Skeletal muscle tissue (tissue), 3 donors: ENCODE measurements at regions not wholly inside any gene's neighbourhood (a gene's known extent, or its start where the extent isn't known, plus 50 kb on each side); places are given as distances from the start of the nearest gene placed in this dataset.

Source experiments
- H3K27ac ChIP-seq: one replicate; pipeline ENCODE4 v1.7.0; 2013; ENCODE audit warnings: mild to moderate bottlenecking, low read depth, low read length, inconsistent platforms
- H3K27me3 ChIP-seq, 3 donors: one replicate each; pipeline ENCODE4 v1.7.0; 2013; ENCODE audit warnings: low read length in 3 of 3; ENCODE audit not compliant: control insufficient read depth in 3 of 3, insufficient read depth in 3 of 3
- H3K36me3 ChIP-seq, 3 donors: one replicate each; pipeline ENCODE4 v1.7.0; 2013; ENCODE audit warnings: low read length in 3 of 3; ENCODE audit not compliant: control insufficient read depth in 3 of 3, insufficient read depth in 3 of 3
- H3K4me1 ChIP-seq, 3 donors: one replicate each; pipeline ENCODE4 v1.7.0; 2013; ENCODE audit warnings: low read length in 3 of 3, mild to moderate bottlenecking in 3 of 3; ENCODE audit not compliant: control insufficient read depth in 3 of 3, insufficient read depth in 3 of 3
- H3K4me3 ChIP-seq, 3 donors: one replicate each; pipeline ENCODE4 v1.7.0; 2013; ENCODE audit warnings: low read length in 3 of 3
- H3K9ac ChIP-seq, 3 donors: one replicate each; pipeline ENCODE4 v1.7.0; 2013; ENCODE audit warnings: low read length in 3 of 3, mild to moderate bottlenecking in 3 of 3, moderate library complexity in 2 of 3, low read depth in 1 of 3
- H3K9me3 ChIP-seq, 3 donors: one replicate each; pipeline ENCODE4 v1.7.0; 2013; ENCODE audit warnings: low read length in 3 of 3; ENCODE audit not compliant: control insufficient read depth in 3 of 3
- donor health status: Osteomylitis.

DNA sequence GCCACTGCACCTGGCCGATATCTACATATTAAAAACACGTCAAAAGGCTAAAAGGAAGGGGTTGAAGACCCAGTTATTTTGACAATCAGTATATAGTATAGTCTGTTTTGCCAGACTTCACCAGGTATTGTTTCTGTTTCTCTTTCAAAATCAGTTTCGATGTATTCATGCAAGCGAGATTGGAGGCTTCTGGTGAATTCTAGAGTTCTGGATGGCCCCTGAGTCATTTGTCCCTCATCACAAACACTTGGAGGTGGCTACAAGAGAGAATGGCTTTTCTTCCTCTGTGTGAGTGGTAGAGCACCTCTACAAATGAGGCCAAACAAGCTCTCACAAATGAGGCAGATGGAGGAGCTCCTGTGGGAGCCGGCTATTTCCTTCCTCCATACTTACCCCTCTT, 68.6 kb upstream of the ADGRG2 start:
- no peaks in the 10 kb centered on the region for H3K4me1 ChIP-seq
- no peaks in the 10 kb centered on the region for H3K27me3 ChIP-seq
- no peak overlapping the region for H3K4me3 ChIP-seq
- H3K9me3 ChIP-seq = no peaks in the 10 kb centered on the region
- no peak overlapping the region for H3K27ac ChIP-seq
- no peaks in the 10 kb centered on the region for H3K36me3 ChIP-seq
- H3K9ac ChIP-seq = no peak overlapping the region

DNA sequence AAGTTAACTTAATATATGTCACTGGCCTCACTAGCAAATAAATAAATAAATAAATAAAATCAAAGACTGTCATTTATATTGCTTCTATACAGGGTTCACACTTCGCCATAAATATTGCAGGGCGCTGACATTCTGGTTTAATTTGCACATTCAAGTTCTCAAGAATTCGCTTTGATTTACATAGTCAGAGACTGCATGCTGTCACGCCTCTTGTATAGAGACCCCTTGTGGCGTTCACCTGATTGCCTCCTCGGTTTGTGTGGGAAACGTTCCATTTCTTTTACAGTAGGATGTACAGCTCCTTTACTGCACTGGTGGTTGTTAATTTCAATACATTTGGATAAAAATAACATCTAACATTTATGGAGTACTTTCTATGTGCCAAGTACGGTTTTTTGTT, 71.3 kb upstream of the ADGRG2 start:
- Histone ChIP-seq H3K4me1 (no peaks in the 10 kb centered on the region), H3K9ac (no peak overlapping the region), H3K9me3 (no peaks in the 10 kb centered on the region), H3K36me3 (no peaks in the 10 kb centered on the region), H3K27me3 (no peaks in the 10 kb centered on the region), H3K4me3 (no peak overlapping the region), H3K27ac (no peak overlapping the region)

DNA sequence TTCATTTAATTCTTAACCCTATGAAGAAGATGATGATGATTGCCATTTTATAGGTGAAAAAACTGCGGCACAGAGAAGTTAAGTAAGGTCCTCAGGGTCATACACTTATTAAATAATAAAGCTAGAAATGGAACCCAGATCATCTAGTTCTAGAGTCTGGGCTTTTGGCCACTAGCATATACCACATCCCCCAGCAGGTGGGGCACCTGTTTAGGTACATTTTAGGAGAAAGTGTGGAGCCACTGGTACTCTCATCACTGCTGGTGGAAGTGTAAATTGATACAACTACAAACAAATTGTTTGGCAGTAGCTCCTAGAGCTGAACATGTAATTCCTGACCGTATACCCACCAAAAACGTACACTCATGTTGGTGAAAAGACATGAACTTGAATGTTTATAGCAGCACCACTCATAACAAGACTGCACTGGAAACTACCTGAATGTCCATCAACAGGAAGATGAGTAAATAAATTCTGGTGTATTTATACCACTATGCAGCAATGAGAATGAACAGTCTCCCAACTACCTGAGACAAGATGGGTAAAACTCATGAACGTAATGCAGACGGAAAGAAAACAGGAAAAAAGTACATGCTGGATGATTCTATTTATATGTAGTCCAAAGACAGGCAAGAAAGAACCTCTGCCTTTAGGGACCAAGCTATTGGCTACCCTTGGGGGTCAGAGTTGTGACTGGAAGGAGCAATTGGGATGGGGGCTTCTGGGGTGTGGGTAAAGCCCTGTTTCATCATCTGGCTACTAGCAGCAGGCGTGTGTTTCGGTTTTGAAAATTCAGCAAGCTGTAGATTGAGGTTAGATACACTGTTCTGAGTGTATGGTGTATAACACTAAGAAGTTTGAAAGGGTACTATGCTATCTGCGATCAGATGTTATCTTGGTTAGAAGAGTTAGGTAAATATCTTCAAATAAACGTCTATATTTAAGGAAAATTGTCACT, 72.3 kb upstream of the ADGRG2 start:
- no peak overlapping the region for H3K4me3 ChIP-seq
- no peak overlapping the region for H3K27ac ChIP-seq
- no peaks in the 10 kb centered on the region for H3K27me3 ChIP-seq
- H3K9me3 ChIP-seq = no peaks in the 10 kb centered on the region
- H3K36me3 ChIP-seq = no peaks in the 10 kb centered on the region
- no peak overlapping the region for H3K9ac ChIP-seq
- H3K4me1 ChIP-seq = no peaks in the 10 kb centered on the region

DNA sequence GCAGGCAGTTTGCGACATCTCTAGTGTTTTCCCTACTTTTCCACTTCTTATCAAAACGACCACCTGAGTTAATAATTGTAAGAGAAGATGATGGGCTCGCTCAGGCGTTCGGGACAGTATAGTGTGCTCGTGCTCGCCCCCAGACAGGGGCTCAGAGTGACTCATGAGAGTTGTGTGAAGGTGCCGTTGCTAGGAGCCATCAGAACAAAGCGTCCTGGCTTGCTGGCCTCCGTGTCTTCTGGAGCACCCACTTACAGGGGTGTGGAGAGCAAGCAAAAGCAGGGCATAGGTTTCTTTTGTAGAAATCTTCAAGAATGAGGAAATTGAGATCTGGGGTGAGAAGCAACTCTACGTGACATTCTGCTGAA, 73.0 kb upstream of the ADGRG2 start:
- H3K27me3 ChIP-seq = no peaks in the 10 kb centered on the region
- no peak overlapping the region for H3K27ac ChIP-seq
- H3K9ac ChIP-seq = no peak overlapping the region
- no peak overlapping the region for H3K4me3 ChIP-seq
- H3K36me3 ChIP-seq = no peaks in the 10 kb centered on the region
- H3K4me1 ChIP-seq = no peaks in the 10 kb centered on the region
- H3K9me3 ChIP-seq = no peaks in the 10 kb centered on the region

DNA sequence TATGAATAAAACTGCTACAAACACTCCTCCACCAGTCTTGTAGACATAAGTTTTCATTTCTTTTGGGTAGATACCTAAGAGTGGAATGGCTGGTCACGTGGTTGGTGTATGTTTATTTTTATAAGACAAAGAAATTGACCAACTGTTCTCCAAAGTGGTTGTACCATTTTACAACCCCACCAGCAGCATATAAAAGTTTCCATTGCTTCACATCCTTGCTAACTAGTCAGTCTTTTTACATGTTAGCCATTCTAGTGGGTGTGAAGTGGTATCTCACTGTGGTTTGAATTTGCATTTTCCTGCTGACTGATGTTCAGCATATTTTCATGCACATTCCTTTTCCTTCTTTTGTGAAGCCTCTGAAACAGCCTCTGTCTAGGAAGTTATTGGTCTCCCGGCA, 76.2 kb upstream of the ADGRG2 start:
- H3K9me3 ChIP-seq = no peaks in the 10 kb centered on the region
- no peak overlapping the region for H3K27ac ChIP-seq
- H3K4me3 ChIP-seq = no peak overlapping the region
- no peaks in the 10 kb centered on the region for H3K27me3 ChIP-seq
- H3K4me1 ChIP-seq = no peaks in the 10 kb centered on the region
- no peak overlapping the region for H3K9ac ChIP-seq
- no peaks in the 10 kb centered on the region for H3K36me3 ChIP-seq

DNA sequence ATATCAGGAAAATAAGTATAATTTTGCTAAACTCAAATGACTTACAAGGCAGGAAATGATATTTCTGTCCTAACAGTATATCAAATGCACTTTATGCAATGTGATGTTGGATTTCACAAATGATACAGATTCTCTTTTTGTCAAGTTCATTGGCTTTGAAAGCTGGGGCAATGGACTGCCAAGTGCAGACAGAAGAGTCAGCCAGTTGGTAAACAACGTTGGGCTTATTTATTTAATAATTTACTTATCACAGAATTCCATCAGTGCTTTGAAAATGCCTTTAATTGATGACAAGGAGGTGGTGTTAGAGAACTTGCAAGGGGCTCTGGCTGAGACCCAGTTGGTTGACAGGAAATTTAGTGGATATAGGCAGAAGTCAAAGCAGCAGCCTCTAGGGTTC, 79.9 kb upstream of the ADGRG2 start:
- no peaks in the 10 kb centered on the region for H3K9me3 ChIP-seq
- H3K4me1 ChIP-seq = no peaks in the 10 kb centered on the region
- no peaks in the 10 kb centered on the region for H3K27me3 ChIP-seq
- H3K4me3 ChIP-seq = no peak overlapping the region
- H3K9ac ChIP-seq = no peak overlapping the region
- H3K27ac ChIP-seq = no peak overlapping the region
- H3K36me3 ChIP-seq = no peaks in the 10 kb centered on the region

DNA sequence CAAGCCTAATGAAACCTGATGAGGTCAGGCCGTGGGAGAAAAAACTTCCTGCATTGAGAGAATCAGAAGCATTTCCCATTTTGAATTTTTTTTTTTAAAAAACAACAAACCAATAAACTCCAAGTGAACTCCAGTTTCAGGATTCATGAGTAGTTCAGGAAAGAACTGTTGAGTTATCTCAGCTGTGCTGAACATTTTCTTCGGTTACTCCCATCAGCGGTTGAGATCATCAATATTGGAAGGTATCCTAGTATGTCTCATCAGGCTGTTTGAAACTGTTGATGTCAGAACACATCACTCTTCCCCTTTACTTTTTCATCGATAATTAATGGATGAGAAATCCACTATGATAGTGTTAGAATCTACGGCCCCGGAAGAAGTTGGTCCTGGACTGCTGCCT, 82.4 kb upstream of the ADGRG2 start:
- no peak overlapping the region for H3K4me3 ChIP-seq
- no peaks in the 10 kb centered on the region for H3K27me3 ChIP-seq
- H3K9me3 ChIP-seq = no peaks in the 10 kb centered on the region
- no peaks in the 10 kb centered on the region for H3K4me1 ChIP-seq
- no peak overlapping the region for H3K9ac ChIP-seq
- H3K36me3 ChIP-seq = no peaks in the 10 kb centered on the region
- no peak overlapping the region for H3K27ac ChIP-seq

DNA sequence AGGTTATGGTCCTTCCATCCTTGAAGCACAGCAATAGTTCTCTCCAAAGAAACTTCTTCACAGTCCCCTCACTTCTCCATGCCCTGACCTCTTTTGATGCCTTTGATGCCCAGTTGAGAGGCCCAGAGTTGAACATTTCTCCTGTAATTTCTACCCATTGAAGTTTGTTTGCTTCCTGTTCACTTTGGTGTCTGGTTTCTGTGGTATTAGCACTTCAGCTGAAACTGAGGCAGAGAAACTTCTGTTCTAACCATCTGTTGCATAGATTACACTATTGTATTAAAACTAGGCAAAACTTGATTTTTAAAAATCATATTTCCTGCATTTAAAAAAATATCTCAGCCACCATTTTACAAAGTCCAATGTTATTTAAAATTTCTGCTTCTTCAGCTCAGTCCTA, 89.8 kb upstream of the ADGRG2 start:
- no peak overlapping the region for H3K27ac ChIP-seq
- no peaks in the 10 kb centered on the region for H3K36me3 ChIP-seq
- no peak overlapping the region for H3K9ac ChIP-seq
- no peaks in the 10 kb centered on the region for H3K9me3 ChIP-seq
- H3K4me1 ChIP-seq = no peaks in the 10 kb centered on the region
- H3K27me3 ChIP-seq = no peaks in the 10 kb centered on the region
- no peak overlapping the region for H3K4me3 ChIP-seq

DNA sequence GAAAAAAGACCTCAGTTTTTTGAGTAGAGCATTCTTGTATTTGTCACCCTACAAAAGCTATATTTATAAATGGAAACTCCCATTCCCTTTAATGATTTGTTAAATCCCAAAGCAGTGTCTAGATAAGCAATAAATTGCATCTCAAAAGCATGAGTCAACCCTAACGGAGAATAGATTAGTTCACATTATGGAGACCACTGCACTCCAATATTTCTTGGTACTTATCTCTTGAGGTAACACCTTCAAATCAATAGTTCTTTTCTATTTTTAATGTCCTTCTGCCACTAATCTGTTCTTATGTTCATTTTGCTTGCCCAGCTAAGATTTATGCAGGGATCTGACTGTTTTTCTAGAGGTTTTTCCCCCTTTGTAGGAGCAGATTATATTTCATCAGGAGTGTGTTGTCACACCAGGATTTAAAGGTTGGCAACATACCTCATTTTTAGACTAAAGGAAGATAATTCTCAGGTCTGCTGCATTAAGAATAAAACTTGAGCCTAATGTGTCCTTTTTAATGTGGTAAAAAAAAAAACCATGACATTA, 91.4 kb upstream of the ADGRG2 start:
- Histone ChIP-seq H3K9ac (no peak overlapping the region), H3K36me3 (no peaks in the 10 kb centered on the region), H3K27me3 (no peaks in the 10 kb centered on the region), H3K4me3 (no peak overlapping the region), H3K27ac (no peak overlapping the region), H3K4me1 (no peaks in the 10 kb centered on the region), H3K9me3 (no peaks in the 10 kb centered on the region)

DNA sequence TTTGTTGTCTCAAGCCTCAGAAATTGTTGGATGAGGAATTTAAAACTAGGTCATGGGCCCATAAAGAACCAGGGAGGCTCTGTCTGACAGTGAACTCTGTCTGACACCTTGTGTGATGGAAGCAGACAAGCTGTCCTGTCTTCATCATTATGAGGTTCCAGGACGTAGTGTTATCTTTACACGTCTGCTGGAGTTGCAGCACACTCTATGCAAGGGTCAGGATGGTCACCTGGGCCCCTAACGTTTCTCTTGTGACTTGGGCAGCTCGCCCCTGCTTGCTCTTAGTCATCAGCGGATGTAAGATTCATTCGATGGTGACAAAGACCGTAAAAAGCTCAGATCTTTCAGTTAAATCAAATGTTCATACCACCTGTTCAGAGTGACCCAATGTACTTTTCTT, 92.0 kb upstream of the ADGRG2 start:
- Histone ChIP-seq H3K36me3 (no peaks in the 10 kb centered on the region), H3K9me3 (no peaks in the 10 kb centered on the region), H3K4me3 (no peak overlapping the region), H3K27ac (no peak overlapping the region), H3K4me1 (no peaks in the 10 kb centered on the region), H3K9ac (no peak overlapping the region), H3K27me3 (no peaks in the 10 kb centered on the region)
